Neural cell (in vitro differentiated cells): ENCODE measurements at regions not wholly inside any gene's neighbourhood (a gene's known extent, or its start where the extent isn't known, plus 50 kb on each side); places are given as distances from the start of the nearest gene placed in this dataset.

Source experiments
- H2AFZ ChIP-seq: fragments of 200-600, 300-800 bp; sonication (generic), shearing (Covaris generic); 2 replicates; pipeline ENCODE4 v1.6.0; 2014; ENCODE audit warnings: low read depth, mild to moderate bottlenecking, antibody characterized with exemption, low read length, moderate library complexity
- H3F3A ChIP-seq: fragments of 200-600 bp; shearing (Covaris generic); 2 replicates; pipeline ENCODE4 v1.6.1; 2016; ENCODE audit warnings: mild to moderate bottlenecking, moderate library complexity, mixed read lengths, antibody characterized with exemption, low read length; ENCODE audit not compliant: insufficient read depth, poor library complexity, severe bottlenecking
- H3K27ac ChIP-seq: fragments of 200-600, 300-800 bp; sonication (generic), shearing (Covaris generic); 2 replicates; pipeline ENCODE4 v1.5.1; 2014; ENCODE audit warnings: mild to moderate bottlenecking, low read length, moderate library complexity
- H3K27me3 ChIP-seq: fragments of 300-800, 200-600 bp; sonication (generic), shearing (Covaris generic); 2 replicates; pipeline ENCODE4 v1.6.0; 2014; ENCODE audit warnings: mild to moderate bottlenecking, low read depth, low read length, moderate library complexity; ENCODE audit not compliant: insufficient read depth
- H3K36me3 ChIP-seq: fragments of 300-800, 200-600 bp; sonication (generic), shearing (Covaris generic); 2 replicates; pipeline ENCODE4 v1.5.1; 2014; ENCODE audit warnings: mild to moderate bottlenecking, antibody characterized with exemption, low read length, moderate library complexity; ENCODE audit not compliant: insufficient read depth
- H3K4me2 ChIP-seq: fragments of 300-800, 200-600 bp; sonication (generic), shearing (Covaris generic); 2 replicates; pipeline ENCODE4 v1.6.0; 2014; ENCODE audit warnings: mild to moderate bottlenecking, low read length
- H3K4me3 ChIP-seq: fragments of 300-800, 200-600 bp; sonication (generic), shearing (Covaris generic); 2 replicates; pipeline ENCODE4 v1.5.1; 2014; ENCODE audit warnings: mild to moderate bottlenecking, low read length, moderate library complexity
- H3K79me2 ChIP-seq: fragments of 200-600 bp; shearing (Covaris generic); replicated peaks from 2 replicates; pipeline ENCODE4 v1.6.0; 2014; ENCODE audit warnings: mild to moderate bottlenecking, low read length, moderate library complexity; ENCODE audit not compliant: insufficient read depth
- H3K9ac ChIP-seq: fragments of 300-800, 200-600 bp; sonication (generic), shearing (Covaris generic); 2 replicates; pipeline ENCODE4 v1.6.1; 2016; ENCODE audit warnings: mild to moderate bottlenecking, low read length, mixed read lengths
- H3K9me2 ChIP-seq: fragments of 200-600 bp; shearing (Covaris generic); 2 replicates; pipeline ENCODE4 v1.6.1; 2016; ENCODE audit warnings: mild to moderate bottlenecking, low read length, mixed read lengths; ENCODE audit not compliant: insufficient read depth
- H3K9me3 ChIP-seq: fragments of 200-600, 300-800 bp; sonication (generic), shearing (Covaris generic); 2 replicates; pipeline ENCODE4 v1.6.1; 2016; ENCODE audit warnings: mild to moderate bottlenecking, mixed run types, low read length, moderate library complexity, mixed read lengths
- H4K20me1 ChIP-seq: fragments of 200-600 bp; shearing (Covaris generic); 2 replicates; pipeline ENCODE4 v1.6.1; 2016; ENCODE audit warnings: mild to moderate bottlenecking, mixed run types; ENCODE audit not compliant: insufficient read depth
- EP300 ChIP-seq: fragments of 450-650 bp; conservative IDR thresholded peaks from 2 replicates; pipeline ENCODE4 v1.6.1; 2014; ENCODE audit warnings: antibody characterized with exemption, mild to moderate bottlenecking, moderate library complexity; ENCODE audit not compliant: poor library complexity, severe bottlenecking
- EZH2 ChIP-seq: fragments of 200-600, 300-800 bp; shearing (Covaris generic), sonication (generic); IDR thresholded peaks from 2 replicates; pipeline ENCODE4 v1.6.1; 2014; ENCODE audit warnings: antibody characterized with exemption, low read length, borderline replicate concordance, mild to moderate bottlenecking; ENCODE audit not compliant: insufficient read depth, poor library complexity, severe bottlenecking
- MXI1 ChIP-seq: fragments of 450-650 bp; conservative IDR thresholded peaks from 2 replicates; pipeline ENCODE4 v1.6.1; 2014; ENCODE audit warnings: antibody characterized with exemption, mild to moderate bottlenecking; ENCODE audit not compliant: poor library complexity, severe bottlenecking
- POLR2AphosphoS5 ChIP-seq: IDR thresholded peaks from 2 replicates; pipeline ENCODE4 v1.6.1; 2012
- RAD21 ChIP-seq: fragments of 450-650 bp; conservative IDR thresholded peaks from 2 replicates; pipeline ENCODE4 v1.6.1; 2014; ENCODE audit warnings: antibody characterized with exemption, mild to moderate bottlenecking, moderate library complexity
- SMC3 ChIP-seq: fragments of 450-650 bp; conservative IDR thresholded peaks from 2 replicates; pipeline ENCODE4 v1.6.1; 2014; ENCODE audit warnings: antibody characterized with exemption, mild to moderate bottlenecking, moderate library complexity; ENCODE audit not compliant: poor library complexity
- TAF1 ChIP-seq: IDR thresholded peaks from 2 replicates; pipeline ENCODE4 v1.6.1; 2012; ENCODE audit warnings: low read depth
- TF ChIP-seq, protein P1 (sequence below): fragments of 450-650 bp; IDR thresholded peaks from 2 replicates; pipeline ENCODE4 v1.5.1; 2014; ENCODE audit warnings: antibody characterized with exemption, mild to moderate bottlenecking, moderate library complexity; ENCODE audit not compliant: poor library complexity, severe bottlenecking
- TF ChIP-seq, protein P2 (sequence below): IDR thresholded peaks from 2 replicates; pipeline ENCODE4 v1.6.1; 2012; ENCODE audit warnings: borderline replicate concordance

GRCh38 chr15:31782951-31783350 is 247.4 kb upstream of the CHRNA7 start:
- TF ChIP-seq POLR2AphosphoS5 (no peak), SMC3 (no peak), EP300 (no peak), TAF1 (no peak), RAD21 (no peak), MXI1 (no peak), EZH2 (no peak)
- TF ChIP-seq, protein P1, sequence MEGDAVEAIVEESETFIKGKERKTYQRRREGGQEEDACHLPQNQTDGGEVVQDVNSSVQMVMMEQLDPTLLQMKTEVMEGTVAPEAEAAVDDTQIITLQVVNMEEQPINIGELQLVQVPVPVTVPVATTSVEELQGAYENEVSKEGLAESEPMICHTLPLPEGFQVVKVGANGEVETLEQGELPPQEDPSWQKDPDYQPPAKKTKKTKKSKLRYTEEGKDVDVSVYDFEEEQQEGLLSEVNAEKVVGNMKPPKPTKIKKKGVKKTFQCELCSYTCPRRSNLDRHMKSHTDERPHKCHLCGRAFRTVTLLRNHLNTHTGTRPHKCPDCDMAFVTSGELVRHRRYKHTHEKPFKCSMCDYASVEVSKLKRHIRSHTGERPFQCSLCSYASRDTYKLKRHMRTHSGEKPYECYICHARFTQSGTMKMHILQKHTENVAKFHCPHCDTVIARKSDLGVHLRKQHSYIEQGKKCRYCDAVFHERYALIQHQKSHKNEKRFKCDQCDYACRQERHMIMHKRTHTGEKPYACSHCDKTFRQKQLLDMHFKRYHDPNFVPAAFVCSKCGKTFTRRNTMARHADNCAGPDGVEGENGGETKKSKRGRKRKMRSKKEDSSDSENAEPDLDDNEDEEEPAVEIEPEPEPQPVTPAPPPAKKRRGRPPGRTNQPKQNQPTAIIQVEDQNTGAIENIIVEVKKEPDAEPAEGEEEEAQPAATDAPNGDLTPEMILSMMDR = no peak
- TF ChIP-seq, protein P2, sequence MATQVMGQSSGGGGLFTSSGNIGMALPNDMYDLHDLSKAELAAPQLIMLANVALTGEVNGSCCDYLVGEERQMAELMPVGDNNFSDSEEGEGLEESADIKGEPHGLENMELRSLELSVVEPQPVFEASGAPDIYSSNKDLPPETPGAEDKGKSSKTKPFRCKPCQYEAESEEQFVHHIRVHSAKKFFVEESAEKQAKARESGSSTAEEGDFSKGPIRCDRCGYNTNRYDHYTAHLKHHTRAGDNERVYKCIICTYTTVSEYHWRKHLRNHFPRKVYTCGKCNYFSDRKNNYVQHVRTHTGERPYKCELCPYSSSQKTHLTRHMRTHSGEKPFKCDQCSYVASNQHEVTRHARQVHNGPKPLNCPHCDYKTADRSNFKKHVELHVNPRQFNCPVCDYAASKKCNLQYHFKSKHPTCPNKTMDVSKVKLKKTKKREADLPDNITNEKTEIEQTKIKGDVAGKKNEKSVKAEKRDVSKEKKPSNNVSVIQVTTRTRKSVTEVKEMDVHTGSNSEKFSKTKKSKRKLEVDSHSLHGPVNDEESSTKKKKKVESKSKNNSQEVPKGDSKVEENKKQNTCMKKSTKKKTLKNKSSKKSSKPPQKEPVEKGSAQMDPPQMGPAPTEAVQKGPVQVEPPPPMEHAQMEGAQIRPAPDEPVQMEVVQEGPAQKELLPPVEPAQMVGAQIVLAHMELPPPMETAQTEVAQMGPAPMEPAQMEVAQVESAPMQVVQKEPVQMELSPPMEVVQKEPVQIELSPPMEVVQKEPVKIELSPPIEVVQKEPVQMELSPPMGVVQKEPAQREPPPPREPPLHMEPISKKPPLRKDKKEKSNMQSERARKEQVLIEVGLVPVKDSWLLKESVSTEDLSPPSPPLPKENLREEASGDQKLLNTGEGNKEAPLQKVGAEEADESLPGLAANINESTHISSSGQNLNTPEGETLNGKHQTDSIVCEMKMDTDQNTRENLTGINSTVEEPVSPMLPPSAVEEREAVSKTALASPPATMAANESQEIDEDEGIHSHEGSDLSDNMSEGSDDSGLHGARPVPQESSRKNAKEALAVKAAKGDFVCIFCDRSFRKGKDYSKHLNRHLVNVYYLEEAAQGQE = no peak

GRCh38 chr15:31786360-31786759 is 244.0 kb upstream of the CHRNA7 start:
- Histone ChIP-seq H2AFZ (no peak overlapping the region), H3K9me2 (no peaks in the 10 kb centered on the region), H3K9me3 (no peaks in the 10 kb centered on the region), H3K9ac (no peak overlapping the region), H3K36me3 (no peaks in the 10 kb centered on the region), H3F3A (no peaks in the 10 kb centered on the region), H3K27me3 (no peaks in the 10 kb centered on the region), H4K20me1 (no peaks in the 10 kb centered on the region), H3K27ac (no peak overlapping the region), H3K4me3 (no peak overlapping the region), H3K79me2 (no peaks in the 10 kb centered on the region), H3K4me2 (no peak overlapping the region)
- TF ChIP-seq, protein P2 = no peak
- TF ChIP-seq RAD21 (no peak), POLR2AphosphoS5 (no peak), TAF1 (no peak), EZH2 (no peak), MXI1 (no peak), SMC3 (no peak), EP300 (no peak)
- TF ChIP-seq, protein P1 = no peak

More at GRCh38 chr15:31782951-31783350, 247.4 kb upstream of the CHRNA7 start:
- no peak overlapping the region for H3K9ac ChIP-seq
- H3K4me3 ChIP-seq = no peak overlapping the region
- H3F3A ChIP-seq = no peaks in the 10 kb centered on the region
- H3K79me2 ChIP-seq = no peaks in the 10 kb centered on the region
- no peak overlapping the region for H3K27ac ChIP-seq
- H3K27me3 ChIP-seq = no peaks in the 10 kb centered on the region
- H3K9me3 ChIP-seq = no peaks in the 10 kb centered on the region
- H4K20me1 ChIP-seq = no peaks in the 10 kb centered on the region
- H3K9me2 ChIP-seq = no peaks in the 10 kb centered on the region
- H3K4me2 ChIP-seq = no peak overlapping the region
- no peak overlapping the region for H2AFZ ChIP-seq
- H3K36me3 ChIP-seq = no peaks in the 10 kb centered on the region
